Spleen (tissue), 7 donors: ENCODE measurements at regions not wholly inside any gene's neighbourhood (a gene's known extent, or its start where the extent isn't known, plus 50 kb on each side); places are given as distances from the start of the nearest gene placed in this dataset.

Experiments used
- CTCF ChIP-seq, 11 experiments: fragments of 200-600 bp in 7 of 11; fragments of 450-650 bp in 4 of 11; sonication (generic) in 4 of 11; IDR thresholded peaks in 8 of 11; conservative IDR thresholded peaks in 3 of 11; 1 replicate in 7 of 11; 2 replicates in 4 of 11; pipeline versions ENCODE4 v1.4.0 to v1.8.0; 2016 to 2021; ENCODE audit warnings: antibody characterized with exemption in 11 of 11, inconsistent platforms in 4 of 11, mild to moderate bottlenecking in 1 of 11
- POLR2A ChIP-seq, 3 donors: fragments of 450-650 bp; IDR thresholded peaks; one replicate each; pipeline ENCODE4 v1.5.1; 2017; ENCODE audit warnings: antibody characterized with exemption in 3 of 3, mild to moderate bottlenecking in 1 of 3
- POLR2AphosphoS5 ChIP-seq, 3 donors: sonication (generic); formaldehyde crosslinking; IDR thresholded peaks; one replicate each; pipeline ENCODE4 v1.5.1; 2017; ENCODE audit warnings: antibody characterized with exemption in 3 of 3
- donor health status: DM: no; HTN: no; CAD: no; lungs with moderate emphysema.
- donor health status: DM: no; HTN: no; CAD: no.
- donor health status: DM: no; HTN: no; CAD: no.

- no peak for TF ChIP-seq CTCF (IDR thresholded peaks at IDR 0.05 in 8 of 11, conservative IDR thresholded peaks at IDR 0.05 in 3 of 11)
- TF ChIP-seq POLR2A (IDR thresholded peaks at IDR 0.05): no peak
- TF ChIP-seq POLR2AphosphoS5 (IDR thresholded peaks at IDR 0.05): no peak
These were observed 1204.2 kb downstream of the SLITRK1 start for GRCh38 chr13:82678052-82678451.
